Transverse colon (tissue), 4 donors: ENCODE measurements at regions not wholly inside any gene's neighbourhood (a gene's known extent, or its start where the extent isn't known, plus 50 kb on each side); places are given as distances from the start of the nearest gene placed in this dataset.

Experiments used
- DNase-seq: peaks from one replicate; pipeline ENCODE4 v3.0.0-alpha.2; 2019
- H3K27ac ChIP-seq, 4 donors: fragments of 200-600 bp; sonication (generic); 2 replicates each; pipeline ENCODE4 v1.5.1; 2016 to 2018; ENCODE audit warnings: inconsistent platforms in 4 of 4
- H3K27me3 ChIP-seq: fragments of 200-600 bp; sonication (generic); 2 replicates; pipeline ENCODE4 v1.5.1; 2017; ENCODE audit warnings: inconsistent platforms
- H3K36me3 ChIP-seq, 4 donors: fragments of 200-600 bp; sonication (generic); 2 replicates each; pipeline ENCODE4 v1.5.1; 2017 to 2019; ENCODE audit warnings: inconsistent platforms in 4 of 4
- H3K4me1 ChIP-seq, 4 donors: fragments of 200-600 bp; sonication (generic); 2 replicates each; pipeline ENCODE4 v1.5.1; 2017 to 2020; ENCODE audit warnings: inconsistent platforms in 4 of 4
- H3K4me3 ChIP-seq, 4 donors: fragments of 200-600 bp; sonication (generic); 1 replicate in 1 of 4; 2 replicates in 3 of 4; pipeline versions ENCODE4 v1.5.1 to v1.6.1; 2017 to 2019; ENCODE audit warnings: inconsistent platforms in 4 of 4
- H3K9me3 ChIP-seq, 2 donors: fragments of 200-600 bp; sonication (generic); 2 replicates each; pipeline ENCODE4 v1.5.1; 2017 to 2019; ENCODE audit warnings: inconsistent platforms in 2 of 2
- CTCF ChIP-seq, 5 experiments: fragments of 200-600 bp in 3 of 5; fragments of 450-650 bp in 2 of 5; sonication (generic) in 3 of 5; IDR thresholded peaks; 1 replicate in 2 of 5; 2 replicates in 3 of 5; pipeline ENCODE4 v1.5.1; 2016 to 2017; ENCODE audit warnings: antibody characterized with exemption in 5 of 5, inconsistent platforms in 3 of 5, mild to moderate bottlenecking in 2 of 5, moderate library complexity in 1 of 5
- EP300 ChIP-seq: sonication (generic); formaldehyde crosslinking; IDR thresholded peaks from one replicate; pipeline ENCODE4 v1.6.1; 2017; ENCODE audit warnings: antibody characterized with exemption, low read depth
- POLR2A ChIP-seq: fragments of 450-650 bp; IDR thresholded peaks from one replicate; pipeline ENCODE4 v1.6.1; 2016; ENCODE audit warnings: antibody characterized with exemption, mild to moderate bottlenecking, moderate library complexity
- POLR2AphosphoS5 ChIP-seq, 3 donors: sonication (generic); formaldehyde crosslinking; IDR thresholded peaks; one replicate each; pipeline ENCODE4 v1.6.1; 2016; ENCODE audit warnings: antibody characterized with exemption in 3 of 3
- WGBS, 2 donors: methylation state at CpG; one replicate each; pipeline ENCODE4 v1.1.5; 2018; ENCODE audit warnings: low coverage in 1 of 2; 5-methylcytosine and 5-hydroxymethylcytosine counted together
- in situ Hi-C, 4 donors: fragments of 200-750 bp; cut with MboI; loops; one replicate each; pipeline versions ENCODE4 v1.15.0 to v1.15.1; 2017; ENCODE audit warnings: low sequenced_read_pairs in 3 of 4, low pct_ligation_motif_present in 1 of 4, low pct_unique_long_range_greater_than_20kb in 1 of 4
- intact Hi-C: fragments of 100-400 bp; cut with DNase I; formaldehyde crosslinking; loops from one replicate; pipeline ENCODE4 v1.15.1; 2023; ENCODE audit warnings: low total_unique reads

- intact Hi-C loops, result no loop called here
- DNase-seq, result no peak
- H3K9me3 ChIP-seq, result peaks cover 0 to 10% of the 10 kb centered on the region in 2 donors
- H3K36me3 ChIP-seq, result no peaks in the 10 kb centered on the region
- no peaks in the 10 kb centered on the region for H3K4me1 ChIP-seq
- H3K4me3 ChIP-seq, result no peak overlapping the region
- TF ChIP-seq EP300, result no peak
- no peaks in the 10 kb centered on the region for H3K27me3 ChIP-seq
- H3K27ac ChIP-seq, result no peak overlapping the region
- 90 to 95% methylated on average over 2 to 11 of the region's 11 CpGs for WGBS, 2 donors
- in situ Hi-C loops, result no loop called here
These were observed 57.9 kb upstream of the RNF32 start for GRCh38 chr7:156582591-156583123.

- Histone ChIP-seq H3K9me3 (no peaks in the 10 kb centered on the region), H3K36me3 (no peaks in the 10 kb centered on the region), H3K4me3 (no peak overlapping the region), H3K27ac (no peak overlapping the region), H3K27me3 (no peaks in the 10 kb centered on the region), H3K4me1 (no peaks in the 10 kb centered on the region)
- intact Hi-C loops, result no loop called here
- 89 to 95% methylated on average over 4 to 8 of the region's 8 CpGs for WGBS, 2 donors
- in situ Hi-C loops, result no loop called here
- DNase-seq, result no peak
- TF ChIP-seq EP300 (no peak), POLR2AphosphoS5 (IDR thresholded peaks at IDR 0.05) (no peak), CTCF (IDR thresholded peaks at IDR 0.05) (no peak), POLR2A (no peak)
These were observed 60.5 kb upstream of the RNF32 start for GRCh38 chr7:156580036-156580435.

- H3K27me3 ChIP-seq, result no peaks in the 10 kb centered on the region
These were observed 61.0 kb upstream of the RNF32 start for GRCh38 chr7:156579566-156579965.

GRCh38 chr7:156578978-156579430 is 61.6 kb upstream of the RNF32 start:
- in situ Hi-C loops, result no loop called here
- WGBS, 2 donors, result 61% methylated on average over 8 of the region's 8 CpGs; no CpG with 5 or more reads in 1 of the 2 donors
- DNase-seq, result no peak
- Histone ChIP-seq H3K4me3 (no peak overlapping the region), H3K9me3 (no peaks in the 10 kb centered on the region), H3K27ac (no peak overlapping the region), H3K27me3 (no peaks in the 10 kb centered on the region), H3K4me1 (no peaks in the 10 kb centered on the region), H3K36me3 (no peaks in the 10 kb centered on the region)
- TF ChIP-seq CTCF (IDR thresholded peaks at IDR 0.05) (no peak), POLR2A (no peak), EP300 (no peak), POLR2AphosphoS5 (IDR thresholded peaks at IDR 0.05) (no peak)
- intact Hi-C loops, result no loop called here

More at GRCh38 chr7:156579566-156579965, 61.0 kb upstream of the RNF32 start:
- Histone ChIP-seq H3K36me3 (no peaks in the 10 kb centered on the region), H3K4me3 (no peak overlapping the region), H3K4me1 (no peaks in the 10 kb centered on the region), H3K27ac (no peak overlapping the region), H3K9me3 (no peaks in the 10 kb centered on the region)
- DNase-seq, result no peak
- WGBS, 2 donors, result 79 to 82% methylated on average over 4 to 8 of the region's 8 CpGs
- intact Hi-C loops (no loop called here), in situ Hi-C loops (no loop called here)
- no peak for TF ChIP-seq CTCF (IDR thresholded peaks at IDR 0.05)
- no peak for TF ChIP-seq POLR2AphosphoS5 (IDR thresholded peaks at IDR 0.05)
- no peak for TF ChIP-seq EP300
- TF ChIP-seq POLR2A, result no peak

GRCh38 chr7:156578578-156578940 is 62.0 kb upstream of the RNF32 start:
- no peaks in the 10 kb centered on the region for H3K4me1 ChIP-seq
- no peak overlapping the region for H3K27ac ChIP-seq
- H3K4me3 ChIP-seq, result no peak overlapping the region
- DNase-seq, result no peak
- H3K9me3 ChIP-seq, result no peaks in the 10 kb centered on the region
- intact Hi-C loops, result no loop called here
- 84 to 100% methylated on average over 1 to 21 of the region's 23 CpGs for WGBS, 2 donors
- in situ Hi-C loops, result no loop called here
- no peak for TF ChIP-seq EP300
- TF ChIP-seq POLR2AphosphoS5 (IDR thresholded peaks at IDR 0.05), result no peak
- no peak for TF ChIP-seq POLR2A
- TF ChIP-seq CTCF (IDR thresholded peaks at IDR 0.05), result no peak
- H3K36me3 ChIP-seq, result no peaks in the 10 kb centered on the region
- H3K27me3 ChIP-seq, result no peaks in the 10 kb centered on the region
